Effector memory CD8-positive, alpha-beta T cell (primary cell): ENCODE measurements at regions not wholly inside any gene's neighbourhood (a gene's known extent, or its start where the extent isn't known, plus 50 kb on each side); places are given as distances from the start of the nearest gene placed in this dataset.
"Not testable (repeated sequence)": the region's sequence is repeated elsewhere in the genome, so short reads cannot be mapped to it uniquely, and the experiment has no call there.

ENCODE experiments used
- ATAC-seq: fragments of 150-1000 bp; cut with Tn5 transposase; replicated peaks from 2 replicates; pipeline ENCODE4 v1.10.0; 2021; ENCODE audit warnings: mild to moderate bottlenecking, moderate library complexity
- DNase-seq, 3 experiments: peaks; one replicate each; pipeline ENCODE4 v3.0.0; 2021
- H3K27ac Mint-ChIP-seq, 2 donors: one replicate each; pipeline ENCODE4 v1.8.0; 2022; ENCODE audit warnings: mild to moderate bottlenecking in 2 of 2, mixed read lengths in 2 of 2, moderate library complexity in 2 of 2
- H3K27me3 Mint-ChIP-seq, 2 donors: one replicate each; pipeline ENCODE4 v1.8.0; 2022; ENCODE audit warnings: mixed read lengths in 2 of 2
- H3K36me3 Mint-ChIP-seq: one replicate; pipeline ENCODE4 v1.8.0; 2022; ENCODE audit warnings: mild to moderate bottlenecking, moderate library complexity, mixed read lengths; ENCODE audit not compliant: insufficient read depth
- H3K4me1 Mint-ChIP-seq, 2 donors: one replicate each; pipeline ENCODE4 v1.8.0; 2022; ENCODE audit warnings: low read depth in 2 of 2, mixed read lengths in 2 of 2
- H3K4me3 Mint-ChIP-seq, 2 donors: one replicate each; pipeline ENCODE4 v1.8.0; 2022; ENCODE audit warnings: mild to moderate bottlenecking in 2 of 2, mixed read lengths in 2 of 2, moderate library complexity in 2 of 2
- H3K9me3 Mint-ChIP-seq, 2 donors: one replicate each; pipeline ENCODE4 v1.8.0; 2022; ENCODE audit warnings: mixed read lengths in 2 of 2

DNA sequence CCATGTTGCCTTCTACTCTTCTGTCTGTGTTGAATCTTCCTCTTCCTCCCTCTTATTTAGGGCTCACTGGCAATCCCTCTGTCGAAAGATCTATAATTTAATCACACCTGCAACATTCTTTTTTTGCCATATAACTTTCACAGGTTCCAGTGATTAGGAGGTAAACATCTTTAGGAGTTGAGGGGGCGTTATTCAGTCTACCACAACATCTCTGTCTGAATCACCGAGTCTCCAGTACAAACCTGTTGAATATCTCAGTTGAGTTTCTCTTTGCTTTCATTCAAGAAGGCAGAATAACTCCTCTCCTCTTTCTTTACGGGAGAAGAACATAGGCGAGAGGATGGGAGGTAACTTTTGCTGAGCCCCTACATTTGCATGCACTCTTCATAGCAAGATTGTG is 101.9 kb upstream of the CDC42BPA start:
- Mint-ChIP-seq H3K9me3 (no peaks in the 10 kb centered on the region), H3K4me1 (no peaks in the 10 kb centered on the region), H3K27me3 (peaks cover 32 to 47% of the 10 kb centered on the region in 2 donors), H3K27ac (no peak overlapping the region), H3K4me3 (no peak overlapping the region), H3K36me3 (no peaks in the 10 kb centered on the region)
- DNase-seq, result no peak
- no peak for ATAC-seq

DNA sequence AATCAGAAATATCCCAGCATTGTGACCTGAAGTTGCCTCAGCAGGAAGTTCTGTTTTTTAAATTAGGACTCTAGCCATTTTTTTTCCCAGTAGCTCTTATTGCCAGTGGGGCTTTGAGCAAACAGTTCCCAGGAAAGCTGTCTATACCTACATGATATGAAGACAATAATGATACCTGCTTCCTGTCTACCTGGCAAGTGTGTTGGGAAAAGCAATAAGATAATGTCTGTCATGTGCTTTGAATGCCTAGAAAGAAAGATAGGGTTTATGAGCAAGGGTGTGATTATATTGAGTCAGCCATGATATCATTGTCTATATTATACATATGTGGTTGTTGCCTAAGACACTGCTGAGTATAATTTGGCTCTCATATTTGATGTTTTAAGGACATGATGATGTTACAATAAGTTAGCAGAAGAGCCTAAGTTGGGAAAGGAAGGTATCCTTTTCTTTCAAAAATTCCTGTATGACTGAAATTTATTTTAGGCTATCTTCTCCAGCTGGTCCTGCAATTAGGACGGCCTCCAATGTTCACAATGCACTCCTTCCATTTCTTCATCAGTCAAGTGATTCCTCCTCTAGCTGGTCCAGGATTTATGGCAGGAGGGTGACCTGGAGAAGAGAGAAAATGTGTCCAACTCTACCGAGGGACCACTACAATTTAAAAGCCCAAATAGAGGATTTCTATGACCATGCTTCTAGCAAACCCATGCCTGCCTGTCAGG is 99.6 kb upstream of the CDC42BPA start:
- no peaks in the 10 kb centered on the region for H3K9me3 Mint-ChIP-seq
- no peaks in the 10 kb centered on the region for H3K36me3 Mint-ChIP-seq
- H3K4me1 Mint-ChIP-seq, result no peaks in the 10 kb centered on the region
- ATAC-seq (no peak), DNase-seq (no peak)
- no peak overlapping the region for H3K27ac Mint-ChIP-seq
- H3K4me3 Mint-ChIP-seq, result no peak overlapping the region
- peaks cover 25 to 37% of the 10 kb centered on the region in 2 donors for H3K27me3 Mint-ChIP-seq

DNA sequence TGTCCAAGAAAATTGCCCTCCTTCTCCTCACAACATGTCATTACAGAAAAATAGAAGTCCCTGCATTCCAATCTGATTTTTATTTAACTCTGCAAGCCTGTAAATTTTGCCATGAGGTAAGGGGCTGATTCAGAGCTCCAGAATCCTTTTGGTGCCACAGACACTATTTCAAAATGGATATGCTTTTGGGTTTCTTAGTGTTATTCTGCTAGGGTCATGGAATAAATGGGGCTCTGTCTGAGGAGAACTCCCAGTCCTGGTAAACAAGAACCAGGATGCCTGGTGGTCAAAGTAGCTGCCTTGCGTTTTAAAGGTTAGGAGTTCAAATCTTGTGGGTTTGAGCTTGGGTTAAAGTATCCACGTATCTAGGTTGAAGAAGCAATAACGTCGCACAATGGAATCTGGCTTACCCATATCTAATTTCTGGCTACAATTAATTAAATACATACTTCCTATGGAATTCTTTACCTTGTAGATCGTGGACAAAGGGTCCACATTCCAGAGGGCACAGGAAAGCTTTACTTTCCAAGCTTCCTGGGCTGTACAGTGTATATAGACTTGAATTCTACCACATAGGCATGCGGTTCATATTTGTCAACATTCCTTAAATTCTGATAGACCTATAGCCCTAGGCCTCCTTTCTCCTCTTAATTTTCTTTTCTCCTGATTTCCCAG is 98.0 kb upstream of the CDC42BPA start:
- no peaks in the 10 kb centered on the region for H3K4me1 Mint-ChIP-seq
- no peak for DNase-seq
- ATAC-seq, result no peak

DNA sequence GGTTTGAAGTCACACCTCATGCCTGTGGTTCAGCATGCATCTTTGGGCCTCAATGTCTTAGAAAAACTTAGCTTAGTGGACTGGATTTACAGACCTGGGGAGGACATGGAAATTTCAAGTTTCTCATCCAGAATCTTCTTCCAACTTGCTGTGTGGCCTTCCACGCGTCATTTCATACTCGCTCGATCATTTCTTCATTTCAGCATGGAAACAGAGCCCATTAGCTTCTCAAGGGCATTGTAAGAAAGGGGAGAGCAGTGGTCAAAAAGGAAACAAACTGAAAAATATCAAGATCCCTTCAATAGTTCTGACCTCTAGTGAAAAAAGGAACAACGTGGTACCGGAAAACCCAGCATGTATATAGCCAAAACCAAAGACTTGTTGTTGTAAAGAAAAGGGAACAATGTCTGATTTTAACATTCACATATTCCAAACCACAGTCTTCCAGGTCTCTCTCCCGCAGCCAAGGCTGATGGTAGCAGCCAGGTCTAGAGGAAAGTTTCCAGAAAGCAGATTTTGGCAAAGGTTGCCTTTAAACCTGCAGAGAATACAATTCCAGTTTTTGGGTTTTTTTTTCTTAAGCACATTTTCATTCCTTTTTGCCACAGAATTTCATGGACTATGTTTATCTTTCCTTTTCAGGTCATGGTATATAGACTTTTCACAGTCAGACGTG is 97.0 kb upstream of the CDC42BPA start:
- no peaks in the 10 kb centered on the region for H3K9me3 Mint-ChIP-seq
- peaks cover 33 to 42% of the 10 kb centered on the region in 2 donors for H3K27me3 Mint-ChIP-seq
- ATAC-seq, result no peak
- no peak for DNase-seq
- H3K4me1 Mint-ChIP-seq, result no peaks in the 10 kb centered on the region
- H3K36me3 Mint-ChIP-seq, result no peaks in the 10 kb centered on the region
- no peak overlapping the region for H3K27ac Mint-ChIP-seq
- no peak overlapping the region for H3K4me3 Mint-ChIP-seq

More for the DNA sequence above, 98.0 kb upstream of the CDC42BPA start:
- Mint-ChIP-seq H3K9me3 (no peaks in the 10 kb centered on the region), H3K27me3 (peaks cover 25 to 35% of the 10 kb centered on the region in 2 donors), H3K4me3 (no peak overlapping the region), H3K36me3 (no peaks in the 10 kb centered on the region), H3K27ac (no peak overlapping the region)

DNA sequence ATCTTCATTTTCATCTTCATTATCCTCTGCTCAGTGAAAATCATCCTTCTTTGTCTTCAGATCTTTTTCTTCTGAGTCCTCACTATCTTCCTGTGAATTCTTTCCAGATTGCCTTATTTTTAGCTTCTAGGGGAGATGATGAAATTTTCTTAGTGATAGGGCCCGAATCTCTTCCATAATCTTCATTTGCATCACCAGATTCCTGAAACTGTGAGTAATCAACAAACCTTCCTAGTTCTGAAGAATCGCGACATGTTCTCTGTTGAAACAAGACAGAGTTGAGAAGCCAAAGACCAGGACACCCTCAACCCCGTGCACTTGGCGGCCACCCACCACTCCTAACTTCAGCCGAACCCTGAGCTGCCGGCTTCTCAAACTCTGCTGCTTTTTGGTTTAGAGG is 92.8 kb upstream of the CDC42BPA start:
- no peak for ATAC-seq
- H3K27me3 Mint-ChIP-seq, result peaks cover 31 to 50% of the 10 kb centered on the region in 2 donors

DNA sequence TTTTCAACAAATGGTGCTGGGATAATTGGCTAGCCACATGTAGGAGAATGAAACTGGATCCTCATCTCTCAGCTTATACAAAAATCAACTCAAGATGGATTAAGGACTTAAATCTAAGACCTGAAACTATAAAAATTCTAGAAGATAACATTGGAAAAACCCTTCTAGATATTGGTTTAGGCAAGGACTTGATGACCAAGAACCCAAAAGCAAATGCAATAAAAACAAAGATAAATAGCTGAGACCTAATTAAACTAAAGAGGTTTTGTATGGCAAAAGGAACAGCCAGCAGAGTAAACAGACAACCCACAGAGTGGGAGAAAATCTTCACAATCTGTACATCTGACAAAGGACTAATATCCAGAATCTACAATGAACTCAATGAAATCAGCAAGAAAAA is 88.0 kb upstream of the CDC42BPA start:
- H3K36me3 Mint-ChIP-seq, H3K27ac Mint-ChIP-seq, H3K9me3 Mint-ChIP-seq, H3K4me3 Mint-ChIP-seq, DNase-seq, H3K4me1 Mint-ChIP-seq, ATAC-seq: not testable (repeated sequence)
- peaks cover 54 to 70% of the 10 kb centered on the region in 2 donors for H3K27me3 Mint-ChIP-seq

More for the DNA sequence above, 92.8 kb upstream of the CDC42BPA start:
- Mint-ChIP-seq H3K4me3 (no peak overlapping the region), H3K27ac (no peak overlapping the region), H3K4me1 (no peaks in the 10 kb centered on the region), H3K36me3 (no peaks in the 10 kb centered on the region), H3K9me3 (no peaks in the 10 kb centered on the region)
- no peak for DNase-seq

DNA sequence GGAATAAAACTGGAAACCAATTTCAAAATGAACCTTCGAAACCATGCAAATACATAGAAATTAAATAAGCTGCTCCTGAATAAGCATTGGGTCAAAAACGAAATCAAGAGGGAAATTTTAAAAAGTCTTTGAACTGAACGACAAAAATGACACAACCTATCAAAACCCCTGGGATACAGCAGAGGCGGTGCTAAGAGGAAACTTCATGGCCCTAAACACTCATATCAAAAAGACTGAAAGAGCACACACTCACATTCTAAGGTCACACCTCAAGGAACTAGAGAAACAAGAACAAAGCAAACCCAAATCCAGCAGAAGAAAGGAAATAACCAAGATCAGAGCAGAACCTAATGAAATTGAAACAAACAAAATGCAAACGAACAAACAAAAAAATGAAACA is 85.2 kb upstream of the CDC42BPA start:
- H3K4me3 Mint-ChIP-seq, result no peak overlapping the region
- H3K27ac Mint-ChIP-seq, result no peak overlapping the region
- H3K36me3 Mint-ChIP-seq, result no peaks in the 10 kb centered on the region
- H3K4me1 Mint-ChIP-seq, result peaks cover 0 to 2% of the 10 kb centered on the region in 2 donors
- ATAC-seq (no peak), DNase-seq (no peak)
- H3K9me3 Mint-ChIP-seq, result no peaks in the 10 kb centered on the region
- peaks cover 51 to 55% of the 10 kb centered on the region in 2 donors for H3K27me3 Mint-ChIP-seq

DNA sequence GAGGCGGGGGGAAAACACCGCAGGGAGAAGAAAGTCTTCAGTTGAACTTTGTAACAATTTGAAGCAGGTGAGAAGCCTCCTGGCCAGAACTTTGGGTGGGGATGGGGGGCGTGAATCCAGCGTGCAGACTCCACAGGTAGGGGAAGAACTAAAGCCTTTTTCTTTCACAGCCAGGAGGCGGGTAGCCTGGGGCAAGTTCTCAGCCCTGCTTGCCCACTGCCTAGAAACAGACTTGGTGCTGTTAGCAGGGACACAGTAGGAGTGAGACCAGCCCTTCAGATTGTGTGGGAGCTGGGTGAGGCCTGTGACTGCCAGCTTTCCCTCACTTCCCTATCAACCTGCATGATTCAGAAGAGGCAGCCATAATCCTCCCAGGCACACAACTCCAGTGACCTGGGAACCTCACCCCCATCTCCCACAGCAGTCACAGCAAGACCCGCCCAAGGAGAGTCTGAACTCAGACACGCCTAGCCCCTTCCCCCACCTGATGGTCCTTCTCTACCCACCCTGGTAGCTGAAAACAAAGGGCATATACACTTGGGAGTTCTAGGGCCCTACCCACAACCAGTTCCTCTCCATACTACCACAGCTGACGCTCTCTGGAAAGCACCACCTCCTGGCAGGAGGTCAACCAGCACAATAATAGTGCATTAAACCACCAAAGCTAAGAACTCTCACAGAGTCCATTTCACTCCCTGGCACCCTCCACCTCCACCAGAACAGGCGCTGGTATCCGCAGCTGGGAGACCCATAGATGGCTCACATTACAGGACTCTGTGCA is 83.5 kb upstream of the CDC42BPA start:
- ATAC-seq (no peak), DNase-seq (no peak)
- Mint-ChIP-seq H3K4me3 (no peak overlapping the region), H3K4me1 (peaks cover 0 to 2% of the 10 kb centered on the region in 2 donors), H3K27me3 (peaks cover 55 to 58% of the 10 kb centered on the region in 2 donors), H3K27ac (no peak overlapping the region), H3K36me3 (no peaks in the 10 kb centered on the region), H3K9me3 (no peaks in the 10 kb centered on the region)

DNA sequence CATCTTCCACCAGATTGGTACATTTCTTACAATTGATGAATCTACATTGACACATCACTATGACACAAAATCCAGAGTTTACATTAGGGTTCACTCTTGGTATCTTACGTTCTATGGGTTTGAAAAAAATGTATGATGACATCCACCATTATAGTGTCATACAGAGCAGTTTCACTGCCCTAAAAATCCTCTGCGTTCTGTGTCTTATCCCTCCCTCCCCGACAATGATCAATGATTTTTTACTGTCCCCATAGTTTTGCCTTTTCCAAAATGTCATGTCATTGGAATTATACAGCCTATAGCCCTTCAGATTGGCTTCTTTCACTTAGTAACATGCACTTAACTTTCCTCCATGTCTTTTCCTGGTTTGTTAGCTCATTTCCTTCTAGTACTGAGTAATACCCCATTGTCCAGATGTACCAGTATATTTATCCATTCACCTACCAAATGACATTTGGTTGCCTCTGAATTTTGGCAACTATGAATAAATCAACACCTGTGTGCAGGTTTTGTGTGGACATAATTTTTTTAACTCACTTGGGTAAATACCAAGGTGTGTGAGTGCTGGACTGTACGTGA is 80.9 kb upstream of the CDC42BPA start:
- no peaks in the 10 kb centered on the region for H3K36me3 Mint-ChIP-seq
- H3K4me3 Mint-ChIP-seq, result no peak overlapping the region
- no peaks in the 10 kb centered on the region for H3K9me3 Mint-ChIP-seq
- H3K27me3 Mint-ChIP-seq, result peaks cover 41 to 52% of the 10 kb centered on the region in 2 donors
- no peak overlapping the region for H3K27ac Mint-ChIP-seq
- DNase-seq, result no peak
- ATAC-seq, result no peak
- H3K4me1 Mint-ChIP-seq, result peaks cover 0 to 2% of the 10 kb centered on the region in 2 donors

DNA sequence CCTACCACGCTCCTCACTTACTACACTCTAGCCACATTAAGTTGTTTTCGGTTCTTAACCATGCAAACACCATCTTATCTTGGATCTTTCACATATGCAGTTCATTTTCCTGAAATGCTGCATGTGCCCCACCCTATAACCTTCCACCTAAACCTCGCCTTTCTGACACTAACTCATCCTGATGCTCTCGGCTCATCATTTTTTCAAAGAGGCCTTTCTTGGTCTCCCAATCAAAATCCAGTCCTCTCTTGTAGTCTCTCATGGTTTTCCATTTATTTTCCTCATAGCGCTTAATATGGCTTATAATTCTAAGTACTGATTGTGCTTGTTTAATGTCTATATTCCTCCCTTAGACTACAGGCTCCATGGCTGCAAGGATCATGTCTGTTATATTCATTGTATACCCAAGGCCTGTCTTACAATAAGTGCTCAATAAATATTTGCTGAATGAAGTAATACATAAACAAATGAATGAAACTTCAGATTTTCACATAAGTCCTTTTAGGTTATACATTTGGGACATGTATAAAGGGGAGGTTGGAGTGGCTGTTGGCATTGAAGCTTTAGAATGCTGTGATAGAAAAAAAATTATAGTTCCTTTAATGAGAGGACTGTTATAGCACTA is 79.2 kb upstream of the CDC42BPA start:
- Mint-ChIP-seq H3K27ac (no peak overlapping the region), H3K4me1 (no peaks in the 10 kb centered on the region), H3K36me3 (no peaks in the 10 kb centered on the region), H3K9me3 (no peaks in the 10 kb centered on the region), H3K4me3 (no peak overlapping the region), H3K27me3 (peaks cover 25 to 34% of the 10 kb centered on the region in 2 donors)
- ATAC-seq (no peak), DNase-seq (no peak)

DNA sequence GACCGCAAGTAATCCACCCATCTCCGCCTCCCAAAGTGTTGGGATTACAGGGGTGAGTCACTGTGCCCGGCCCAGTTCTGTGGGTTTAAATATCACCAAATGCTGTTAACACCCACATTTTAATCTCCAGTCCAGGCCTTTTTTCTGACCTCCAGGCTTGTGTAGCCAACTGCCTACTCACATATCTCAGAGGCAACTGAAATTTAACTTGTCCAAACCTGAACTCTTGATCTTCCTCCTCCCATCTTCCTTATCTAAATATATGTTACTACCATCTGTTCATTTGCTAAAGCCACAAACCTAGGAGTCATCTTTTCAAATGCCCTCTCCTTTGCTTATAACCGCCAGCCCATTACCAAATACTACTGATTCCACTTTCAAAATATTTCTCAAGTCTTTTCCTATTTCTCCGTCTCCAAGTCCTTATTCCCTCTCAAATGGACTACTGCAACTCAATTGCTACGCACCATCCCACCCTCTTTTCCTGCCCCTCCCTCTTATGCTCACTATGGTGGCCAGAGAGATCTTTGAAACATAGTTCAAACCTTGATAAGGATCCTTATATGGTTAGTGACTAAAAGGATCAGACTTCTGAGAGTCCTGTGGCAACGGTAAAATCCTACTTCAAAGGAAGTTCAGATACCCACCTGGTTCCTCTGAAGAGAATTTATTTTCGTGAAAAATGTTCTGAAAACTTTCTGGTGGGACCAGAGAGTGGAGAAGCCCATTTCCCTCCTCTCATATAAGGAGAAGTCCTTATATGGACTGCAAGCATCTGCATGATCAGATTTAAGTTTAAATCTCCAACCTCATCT is 78.5 kb upstream of the CDC42BPA start:
- Mint-ChIP-seq H3K9me3 (no peaks in the 10 kb centered on the region), H3K4me3 (no peak overlapping the region), H3K27me3 (peaks cover 21 to 32% of the 10 kb centered on the region in 2 donors), H3K4me1 (no peaks in the 10 kb centered on the region), H3K27ac (no peak overlapping the region), H3K36me3 (no peaks in the 10 kb centered on the region)
- ATAC-seq, result no peak
- no peak for DNase-seq

DNA sequence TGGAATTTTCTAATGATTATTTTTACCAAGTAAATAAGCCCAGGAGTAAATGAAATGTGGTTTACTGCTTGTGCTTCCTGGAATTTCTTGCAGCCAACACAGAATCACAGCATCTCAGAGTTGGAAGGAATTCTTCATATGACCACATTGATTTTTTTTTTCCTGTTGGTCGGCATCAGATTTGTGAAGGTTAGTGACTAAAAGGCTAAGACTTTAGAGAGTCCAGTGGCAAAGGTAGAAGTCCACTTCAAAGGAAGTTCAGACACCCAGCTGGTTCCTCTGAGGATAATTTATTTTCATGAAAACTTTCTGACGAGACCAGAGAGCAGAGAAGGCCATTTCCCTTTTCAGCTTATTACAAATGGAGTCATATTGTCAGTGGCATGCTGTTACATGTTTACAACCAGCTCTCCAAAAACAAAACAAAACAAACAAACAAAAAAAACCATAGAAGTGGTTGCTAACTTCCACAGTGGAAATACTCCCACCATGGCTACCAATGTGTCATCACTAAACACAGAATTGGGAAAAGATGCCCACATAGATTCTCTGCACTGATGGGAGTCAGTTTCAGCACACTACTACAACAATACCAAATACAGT is 77.2 kb upstream of the CDC42BPA start:
- Mint-ChIP-seq H3K9me3 (no peaks in the 10 kb centered on the region), H3K4me3 (no peak overlapping the region), H3K36me3 (no peaks in the 10 kb centered on the region), H3K4me1 (peaks cover 0 to 2% of the 10 kb centered on the region in 2 donors), H3K27me3 (peaks cover 32% of the 10 kb centered on the region in 2 donors), H3K27ac (no peak overlapping the region)
- no peak for DNase-seq
- ATAC-seq, result no peak
